ENCODE measurements at regions not wholly inside any gene's neighbourhood (a gene's known extent, or its start where the extent isn't known, plus 50 kb on each side); places are given as distances from the start of the nearest gene placed in this dataset.

GRCh38 chr1:157274698-157275534 is 136.7 kb upstream of the ETV3 start:
- Histone ChIP-seq H3K36me3 (ENCODE audit: low read depth, missing control alignments) (no peaks in the 10 kb centered on the region), H3K4me3 (no peak overlapping the region), H3K9me3 (no peaks in the 10 kb centered on the region), H3K27me3 (no peaks in the 10 kb centered on the region), H3K4me1 (no peaks in the 10 kb centered on the region), H3K27ac (no peak overlapping the region)
- no peak for TF ChIP-seq CTCF (IDR thresholded peaks at IDR 0.05)
- TF ChIP-seq POLR2A (IDR thresholded peaks at IDR 0.05), result no peak
- WGBS, 2 donors, result 50 to 59% methylated on average over 8 of the region's 8 CpGs
- intact Hi-C loops (cut with DNase I; ENCODE audit: low total_unique reads), result no loop called here
- no peak for DNase-seq

GRCh38 chr1:157272729-157273524 is 134.7 kb upstream of the ETV3 start:
- intact Hi-C loops (cut with DNase I; ENCODE audit: low total_unique reads), result no loop called here
- H3K4me3 ChIP-seq, result no peak overlapping the region
- no peak overlapping the region for H3K27ac ChIP-seq
- no peaks in the 10 kb centered on the region for H3K27me3 ChIP-seq
- no peaks in the 10 kb centered on the region for H3K4me1 ChIP-seq
- WGBS, 2 donors, result 76 to 84% methylated on average over 6 of the region's 6 CpGs
- DNase-seq, result no peak
- no peaks in the 10 kb centered on the region for H3K9me3 ChIP-seq
- no peak for TF ChIP-seq POLR2A (IDR thresholded peaks at IDR 0.05)
- TF ChIP-seq CTCF (IDR thresholded peaks at IDR 0.05), result no peak
- no peaks in the 10 kb centered on the region for H3K36me3 ChIP-seq (ENCODE audit: low read depth, missing control alignments)

GRCh38 chr1:157272264-157272663 is 134.1 kb upstream of the ETV3 start:
- Histone ChIP-seq H3K27ac (no peak overlapping the region), H3K4me1 (no peaks in the 10 kb centered on the region), H3K36me3 (ENCODE audit: low read depth, missing control alignments) (no peaks in the 10 kb centered on the region), H3K4me3 (no peak overlapping the region), H3K9me3 (no peaks in the 10 kb centered on the region), H3K27me3 (no peaks in the 10 kb centered on the region)
- DNase-seq, result no peak
- intact Hi-C loops (cut with DNase I; ENCODE audit: low total_unique reads), result no loop called here
- TF ChIP-seq POLR2A (IDR thresholded peaks at IDR 0.05), result no peak
- no peak for TF ChIP-seq CTCF (IDR thresholded peaks at IDR 0.05)

GRCh38 chr1:157270705-157271274 is 132.6 kb upstream of the ETV3 start:
- H3K27me3 ChIP-seq, result no peaks in the 10 kb centered on the region
- 72 to 84% methylated on average over 4 of the region's 4 CpGs for WGBS, 2 donors
- no peaks in the 10 kb centered on the region for H3K4me1 ChIP-seq
- H3K36me3 ChIP-seq (ENCODE audit: low read depth, missing control alignments), result no peaks in the 10 kb centered on the region
- intact Hi-C loops (cut with DNase I; ENCODE audit: low total_unique reads), result no loop called here
- no peak overlapping the region for H3K4me3 ChIP-seq
- no peaks in the 10 kb centered on the region for H3K9me3 ChIP-seq
- DNase-seq, result no peak
- no peak for TF ChIP-seq CTCF (IDR thresholded peaks at IDR 0.05)
- TF ChIP-seq POLR2A (IDR thresholded peaks at IDR 0.05), result no peak
- no peak overlapping the region for H3K27ac ChIP-seq

Measured in testis (tissue), 2 donors.